ENCODE measurements at regions not wholly inside any gene's neighbourhood (a gene's known extent, or its start where the extent isn't known, plus 50 kb on each side); places are given as distances from the start of the nearest gene placed in this dataset.
A peak's percentile ranks its signal among the peaks of the same experiment; 100 is the strongest.

GRCh38 chr16:80489173-80489572, 51.6 kb upstream of the DYNLRB2 start:
- DNase-seq, result no peak

- no peak for DNase-seq
These were observed 52.6 kb upstream of the DYNLRB2 start for GRCh38 chr16:80488167-80488566.

GRCh38 chr16:80480664-80481063, 60.1 kb upstream of the DYNLRB2 start:
- no peak for DNase-seq

- DNase-seq, result no peak
These were observed 63.0 kb upstream of the DYNLRB2 start for GRCh38 chr16:80477838-80478237.

DNA sequence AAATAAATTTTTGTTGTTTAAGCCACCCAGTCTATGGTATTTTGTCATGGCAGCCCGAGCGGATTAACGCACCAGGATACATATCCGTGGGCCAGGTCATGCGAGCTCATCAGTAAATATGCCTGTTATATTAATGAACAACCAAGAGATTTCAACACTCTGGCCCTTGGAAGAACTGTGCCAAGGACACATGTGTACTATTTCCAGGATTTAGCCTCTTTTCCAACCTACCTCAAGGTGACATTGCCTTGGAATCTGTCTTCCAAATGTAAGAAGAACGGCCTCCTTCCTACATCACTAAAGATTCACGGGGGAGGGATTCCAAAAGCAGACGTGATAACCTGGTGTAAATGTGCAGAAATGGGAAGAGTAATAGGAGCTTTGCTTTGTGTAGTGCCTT, 72.8 kb upstream of the DYNLRB2 start:
- DNase-seq, result no peak

DNA sequence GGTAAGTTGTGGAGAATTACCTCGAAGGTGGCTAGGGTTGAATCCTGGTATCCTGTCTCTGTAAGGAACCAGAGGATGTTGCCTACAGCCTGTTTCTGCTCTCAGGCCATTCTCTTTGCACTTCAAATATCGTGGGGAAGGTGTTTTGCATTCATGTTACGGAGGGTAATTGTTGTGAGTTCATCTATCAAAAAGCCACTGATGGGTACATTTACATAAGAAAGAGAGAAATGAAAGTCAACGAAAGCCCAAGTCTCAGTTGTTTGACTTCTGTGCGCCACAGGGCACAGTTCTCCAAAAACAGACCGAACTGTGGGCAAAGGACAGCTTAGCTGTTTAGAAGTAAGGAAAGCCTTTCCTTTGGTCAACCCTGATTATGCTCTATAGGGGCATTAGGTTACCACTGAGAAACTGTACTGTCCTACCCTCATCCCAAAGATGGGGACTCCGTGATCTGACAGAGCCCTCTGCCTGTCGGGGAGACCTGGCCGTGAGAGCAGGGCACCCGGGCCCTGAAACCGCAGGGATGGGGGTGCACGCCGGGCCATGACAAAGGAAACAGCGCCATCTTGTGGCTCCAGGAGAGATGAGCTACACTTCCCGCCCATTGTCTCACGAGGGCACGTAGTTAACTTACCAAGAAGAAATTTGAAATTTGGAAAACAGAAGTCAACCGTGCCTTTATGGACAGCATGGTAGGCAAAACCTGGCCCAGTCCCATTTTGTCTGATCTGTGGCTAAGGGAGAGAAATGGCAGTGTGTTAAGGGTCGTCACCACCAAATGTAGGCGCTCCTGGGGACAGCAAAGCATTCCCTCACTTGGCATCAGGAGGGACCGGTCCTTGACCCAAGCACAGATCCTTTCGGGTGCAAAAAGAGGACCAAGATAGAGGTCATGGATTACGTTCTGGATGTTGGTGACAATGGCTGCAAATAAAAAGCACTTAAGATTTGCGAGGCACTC, 74.5 kb upstream of the DYNLRB2 start:
- DNase-seq, result peak; percentile 13 to 25

DNA sequence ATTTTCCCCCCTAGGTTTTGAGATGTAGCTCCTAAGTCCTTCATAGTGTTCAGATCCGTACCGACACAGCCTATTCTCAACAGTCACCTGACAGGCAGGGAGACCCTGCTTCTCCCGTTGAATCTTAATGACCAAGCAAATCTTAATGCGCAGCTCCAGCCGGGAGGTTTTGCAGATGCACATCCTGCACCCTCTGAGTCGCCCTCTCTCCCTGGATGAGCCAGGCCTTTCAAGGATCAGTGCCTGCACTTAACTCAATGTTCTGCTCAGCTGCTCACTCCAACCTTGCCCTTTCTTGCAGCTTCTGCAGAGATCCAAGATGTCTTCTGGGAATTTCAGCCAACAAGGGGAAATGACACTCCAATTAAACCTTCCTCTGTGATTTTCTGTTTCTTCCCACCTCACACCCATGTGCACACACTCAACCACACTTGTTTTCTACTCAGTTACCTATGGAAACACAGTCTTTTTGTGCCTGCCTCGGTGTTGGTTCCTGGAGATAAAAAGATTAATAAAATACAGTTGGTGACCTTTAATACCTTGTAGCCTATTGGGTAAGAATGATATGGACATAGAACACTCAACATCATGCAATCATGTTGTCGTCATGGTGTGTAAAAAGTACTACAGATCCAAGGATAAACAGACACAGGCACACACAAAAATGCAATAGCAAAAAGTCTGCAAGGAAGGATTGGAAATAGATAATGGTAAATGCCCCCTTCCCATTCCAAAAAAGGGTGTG, 76.9 kb upstream of the DYNLRB2 start:
- DNase-seq, result no peak

GRCh38 chr16:80463326-80463725, 77.5 kb upstream of the DYNLRB2 start:
- no peak for DNase-seq

DNA sequence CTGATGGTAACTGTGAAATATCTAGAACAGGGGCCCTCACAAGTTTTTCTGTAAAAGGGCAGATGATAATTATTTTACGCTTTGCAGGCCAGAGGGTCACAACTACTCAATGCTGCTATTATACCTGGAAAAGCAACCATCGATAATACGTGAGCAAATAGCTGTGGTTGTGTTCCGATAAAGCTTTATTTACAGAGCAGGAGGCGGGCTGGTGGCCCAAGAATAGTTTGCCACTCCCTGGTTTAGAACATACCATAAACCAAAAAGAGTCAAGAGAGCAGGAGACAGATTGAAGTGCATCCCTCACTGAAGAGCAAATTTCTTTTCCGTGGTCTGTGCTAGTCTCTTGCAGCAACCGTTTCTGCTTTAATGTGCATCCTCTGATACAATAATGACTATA, 77.9 kb upstream of the DYNLRB2 start:
- no peak for DNase-seq

GRCh38 chr16:80460988-80461387, 79.8 kb upstream of the DYNLRB2 start:
- no peak for DNase-seq

GRCh38 chr16:80459966-80460365, 80.8 kb upstream of the DYNLRB2 start:
- no peak for DNase-seq

- DNase-seq, result no peak
These were observed 81.4 kb upstream of the DYNLRB2 start for GRCh38 chr16:80459331-80459777.

- no peak for DNase-seq
These were observed 82.9 kb upstream of the DYNLRB2 start for GRCh38 chr16:80457871-80458270.

- no peak for DNase-seq
These were observed 86.0 kb upstream of the DYNLRB2 start for GRCh38 chr16:80454802-80455201.

DNA sequence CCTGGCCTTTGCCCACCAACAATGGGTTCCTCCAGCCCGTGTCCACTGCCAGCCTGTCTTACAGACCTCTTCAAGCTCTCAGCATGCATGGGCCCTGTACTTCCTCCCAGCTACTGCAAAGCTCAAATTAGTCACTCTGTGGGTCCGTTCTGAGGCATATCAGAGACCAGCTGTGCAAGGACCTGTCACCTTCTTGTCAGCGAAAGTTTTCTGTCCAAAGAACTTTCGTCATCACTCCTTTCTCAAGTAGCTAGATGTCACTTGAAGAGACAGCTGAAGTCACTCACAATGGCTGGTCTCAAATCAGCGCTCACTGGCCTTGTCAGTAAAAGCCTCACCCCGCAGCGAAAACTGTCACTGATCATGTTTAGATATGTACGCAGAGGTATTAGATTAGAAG, 91.4 kb upstream of the DYNLRB2 start:
- DNase-seq, result no peak

DNA sequence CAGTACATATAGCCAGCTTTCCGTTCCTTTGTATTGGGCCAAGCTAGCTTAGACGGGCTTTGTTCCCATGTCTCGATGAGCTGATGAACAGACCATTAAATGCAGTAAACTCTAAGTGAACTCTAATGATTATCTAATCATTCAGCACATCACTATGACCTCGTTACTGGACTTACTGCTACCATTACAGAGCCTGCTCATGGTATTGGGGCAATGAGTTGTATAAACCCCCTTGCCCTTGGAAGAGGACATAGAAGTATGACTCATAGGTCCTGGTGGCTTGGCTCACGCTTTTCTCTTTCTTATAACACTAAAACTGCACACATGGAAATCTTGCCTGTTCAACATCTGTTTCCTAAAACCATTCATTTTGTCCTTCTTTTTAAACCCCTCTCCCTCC, 93.6 kb upstream of the DYNLRB2 start:
- DNase-seq, result no peak

- DNase-seq, result no peak
These were observed 98.0 kb upstream of the DYNLRB2 start for GRCh38 chr16:80442779-80443178.

GRCh38 chr16:80441935-80442334, 98.9 kb upstream of the DYNLRB2 start:
- no peak for DNase-seq

DNA sequence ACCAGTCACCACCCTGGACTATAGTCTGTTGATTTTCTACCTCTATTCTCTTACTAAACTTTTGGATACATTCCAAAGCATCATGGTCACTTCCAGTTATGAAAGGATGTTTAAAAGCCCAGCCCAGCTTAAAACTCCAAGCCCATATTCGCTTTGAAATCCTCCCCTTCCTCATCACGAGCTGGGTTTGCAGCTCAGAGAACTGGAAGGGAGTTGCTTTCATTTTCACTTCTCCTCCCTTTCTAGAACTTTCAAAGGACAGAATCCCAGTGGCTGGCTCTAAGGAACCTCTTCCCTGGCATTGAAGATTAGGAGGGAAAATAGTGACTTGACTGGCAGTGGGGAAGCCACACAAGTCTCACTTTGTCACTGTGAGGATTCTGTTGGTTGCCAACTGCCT, 100.1 kb upstream of the DYNLRB2 start:
- DNase-seq, result no peak

DNA sequence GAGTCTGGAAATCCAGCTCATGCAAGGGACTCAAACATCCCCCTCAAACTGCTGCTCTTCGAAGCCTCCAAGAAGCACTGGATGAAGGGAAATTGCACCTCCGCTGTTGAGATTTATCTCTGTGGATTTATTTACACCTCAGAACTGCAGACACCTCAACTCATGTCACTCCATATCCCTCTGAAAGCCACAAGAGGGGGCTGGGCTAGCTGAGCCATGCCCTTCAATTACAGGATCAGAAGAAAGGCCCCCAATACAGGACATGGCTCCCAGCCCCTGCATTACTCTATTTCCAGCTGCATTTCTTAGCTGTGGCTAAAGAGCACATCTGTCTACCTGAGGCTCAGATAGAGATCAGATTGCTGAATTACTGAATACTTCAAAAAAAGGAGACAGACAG, 103.1 kb upstream of the DYNLRB2 start:
- DNase-seq, result no peak

- no peak for DNase-seq
These were observed 104.3 kb upstream of the DYNLRB2 start for GRCh38 chr16:80436510-80436909.

- no peak for DNase-seq
These were observed 107.2 kb upstream of the DYNLRB2 start for GRCh38 chr16:80433623-80434022.

- no peak for DNase-seq
These were observed 113.0 kb upstream of the DYNLRB2 start for GRCh38 chr16:80427795-80428194.

Measured in NCI-H187 (cell line).